ENCODE measurements at regions not wholly inside any gene's neighbourhood (a gene's known extent, or its start where the extent isn't known, plus 50 kb on each side); places are given as distances from the start of the nearest gene placed in this dataset.

DNA sequence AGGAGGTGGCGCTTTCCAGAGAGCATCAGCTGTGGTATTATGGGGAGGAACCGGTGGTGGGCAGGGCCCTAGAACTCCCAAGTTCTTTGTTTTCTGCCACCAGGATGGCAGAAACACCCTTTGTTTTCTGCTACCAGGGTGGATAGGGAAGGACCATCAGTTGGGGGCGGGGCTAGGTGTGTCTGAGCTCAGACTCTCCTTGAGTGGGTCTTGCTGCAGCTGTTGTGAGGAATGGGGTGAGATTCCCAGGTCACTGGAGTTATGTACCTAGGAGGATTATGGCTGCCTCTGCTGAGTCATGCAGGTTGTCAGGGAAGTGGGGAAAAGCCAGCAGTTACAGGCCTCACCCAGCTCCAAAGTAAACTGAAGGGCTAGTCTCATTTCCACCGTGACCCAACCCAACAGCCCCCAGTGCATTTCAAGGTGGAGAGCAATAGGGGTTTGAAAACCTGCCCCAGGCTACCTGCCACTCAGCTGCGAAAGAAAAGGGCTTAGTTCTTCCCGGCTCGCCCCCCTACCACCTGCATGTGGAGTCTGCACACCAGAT, 167.8 kb upstream of the FAM241A start:
- TF ChIP-seq EP300 (IDR thresholded peaks at IDR 0.05), result no peak
- TF ChIP-seq, protein P1, sequence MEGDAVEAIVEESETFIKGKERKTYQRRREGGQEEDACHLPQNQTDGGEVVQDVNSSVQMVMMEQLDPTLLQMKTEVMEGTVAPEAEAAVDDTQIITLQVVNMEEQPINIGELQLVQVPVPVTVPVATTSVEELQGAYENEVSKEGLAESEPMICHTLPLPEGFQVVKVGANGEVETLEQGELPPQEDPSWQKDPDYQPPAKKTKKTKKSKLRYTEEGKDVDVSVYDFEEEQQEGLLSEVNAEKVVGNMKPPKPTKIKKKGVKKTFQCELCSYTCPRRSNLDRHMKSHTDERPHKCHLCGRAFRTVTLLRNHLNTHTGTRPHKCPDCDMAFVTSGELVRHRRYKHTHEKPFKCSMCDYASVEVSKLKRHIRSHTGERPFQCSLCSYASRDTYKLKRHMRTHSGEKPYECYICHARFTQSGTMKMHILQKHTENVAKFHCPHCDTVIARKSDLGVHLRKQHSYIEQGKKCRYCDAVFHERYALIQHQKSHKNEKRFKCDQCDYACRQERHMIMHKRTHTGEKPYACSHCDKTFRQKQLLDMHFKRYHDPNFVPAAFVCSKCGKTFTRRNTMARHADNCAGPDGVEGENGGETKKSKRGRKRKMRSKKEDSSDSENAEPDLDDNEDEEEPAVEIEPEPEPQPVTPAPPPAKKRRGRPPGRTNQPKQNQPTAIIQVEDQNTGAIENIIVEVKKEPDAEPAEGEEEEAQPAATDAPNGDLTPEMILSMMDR (IDR thresholded peaks at IDR 0.05), result no peak
- TF ChIP-seq POLR2A (IDR thresholded peaks at IDR 0.05), result no peak
- intact Hi-C loops (cut with DNase I), result no loop called here
- Histone ChIP-seq H3K4me3 (no peak overlapping the region), H3K27ac (no peak overlapping the region), H3K9me3 (no peaks in the 10 kb centered on the region), H3K4me1 (ENCODE audit: insufficient read depth) (no peaks in the 10 kb centered on the region), H3K36me3 (no peaks in the 10 kb centered on the region), H3K27me3 (no peaks in the 10 kb centered on the region)
- WGBS, 3 donors, result 81 to 88% (median 87%) methylated on average over 7 of the region's 7 CpGs
- DNase-seq, result no peak

DNA sequence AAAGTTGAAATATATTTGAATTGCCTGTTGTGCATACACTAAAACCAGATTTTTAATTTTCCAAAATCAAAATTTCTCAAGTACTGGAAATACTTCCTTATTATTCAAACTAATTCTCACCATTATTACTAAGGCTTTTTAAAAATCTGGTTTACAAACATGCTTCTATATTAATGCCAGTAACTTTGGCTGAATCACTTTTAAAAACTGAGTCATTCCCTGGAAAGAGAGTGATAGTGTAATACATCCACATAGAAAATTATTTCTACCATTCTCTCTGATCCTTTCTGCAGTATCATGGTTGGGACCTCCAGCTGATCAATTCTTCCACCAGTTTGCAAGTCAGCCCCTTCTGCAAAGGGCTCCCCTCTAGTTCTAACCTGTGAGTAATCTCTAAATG, 165.3 kb upstream of the FAM241A start:
- no peak overlapping the region for H3K4me3 ChIP-seq
- TF ChIP-seq EP300 (IDR thresholded peaks at IDR 0.05) (no peak), POLR2A (IDR thresholded peaks at IDR 0.05) (no peak)
- TF ChIP-seq, protein P1 (IDR thresholded peaks at IDR 0.05), result no peak
- intact Hi-C loops (cut with DNase I), result no loop called here

GRCh38 chr4:111982089-111982488, 163.2 kb upstream of the FAM241A start:
- Histone ChIP-seq H3K9me3 (no peaks in the 10 kb centered on the region), H3K36me3 (no peaks in the 10 kb centered on the region), H3K27ac (no peak overlapping the region), H3K4me3 (no peak overlapping the region), H3K27me3 (no peaks in the 10 kb centered on the region), H3K4me1 (ENCODE audit: insufficient read depth) (no peaks in the 10 kb centered on the region)
- intact Hi-C loops (cut with DNase I), result no loop called here
- TF ChIP-seq EP300 (IDR thresholded peaks at IDR 0.05) (no peak), POLR2A (IDR thresholded peaks at IDR 0.05) (no peak)
- TF ChIP-seq, protein P1 (IDR thresholded peaks at IDR 0.05), result no peak
- DNase-seq, result no peak
- WGBS, 3 donors, result 87 to 96% (median 95%) methylated on average over 1 of the region's 1 CpG

More for the DNA sequence above, 165.3 kb upstream of the FAM241A start:
- DNase-seq, result no peak
- no peaks in the 10 kb centered on the region for H3K4me1 ChIP-seq (ENCODE audit: insufficient read depth)
- no peaks in the 10 kb centered on the region for H3K36me3 ChIP-seq
- H3K27ac ChIP-seq, result no peak overlapping the region
- H3K27me3 ChIP-seq, result no peaks in the 10 kb centered on the region
- H3K9me3 ChIP-seq, result no peaks in the 10 kb centered on the region

- intact Hi-C loops (cut with DNase I), result no loop called here
- Histone ChIP-seq H3K4me3 (no peak overlapping the region), H3K27me3 (no peaks in the 10 kb centered on the region), H3K36me3 (no peaks in the 10 kb centered on the region), H3K4me1 (ENCODE audit: insufficient read depth) (no peaks in the 10 kb centered on the region), H3K27ac (no peak overlapping the region), H3K9me3 (no peaks in the 10 kb centered on the region)
- TF ChIP-seq, protein P1 (IDR thresholded peaks at IDR 0.05), result no peak
- TF ChIP-seq EP300 (IDR thresholded peaks at IDR 0.05) (no peak), POLR2A (IDR thresholded peaks at IDR 0.05) (no peak)
- WGBS, 3 donors, result 62 to 71% (median 62%) methylated on average over 10 of the region's 10 CpGs
- DNase-seq, result no peak
Observed at GRCh38 chr4:111984169-111984819, 161.0 kb upstream of the FAM241A start.
